CD4-positive, alpha-beta T cell treated with Interleukin-15 for 4 hours (primary cell): ENCODE measurements at regions not wholly inside any gene's neighbourhood (a gene's known extent, or its start where the extent isn't known, plus 50 kb on each side); places are given as distances from the start of the nearest gene placed in this dataset.

Experiments used
- DNase-seq: peaks from one replicate; pipeline ENCODE4 v3.0.0-alpha.2; 2020; ENCODE audit warnings: low spot score

DNA sequence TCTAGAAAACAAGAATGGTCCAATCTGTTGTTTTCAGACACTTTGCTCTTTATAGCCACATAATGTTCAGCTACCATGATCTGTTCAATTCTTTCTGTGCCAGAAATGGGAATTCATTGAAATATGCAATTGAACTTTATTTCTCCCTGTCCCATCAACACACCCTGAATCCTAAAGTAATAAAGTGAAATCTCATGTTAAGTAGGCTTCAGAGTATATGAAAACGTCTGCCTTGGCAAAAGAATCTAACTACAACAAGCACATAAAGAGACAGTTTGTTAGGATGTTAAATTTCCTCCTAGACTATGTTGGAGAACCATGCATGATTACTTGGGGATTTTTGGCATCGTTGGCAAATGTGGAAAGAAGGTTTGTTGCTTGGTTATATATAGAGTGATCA lies 722.7 kb downstream of the XPNPEP1 start:
- no peak for DNase-seq

DNA sequence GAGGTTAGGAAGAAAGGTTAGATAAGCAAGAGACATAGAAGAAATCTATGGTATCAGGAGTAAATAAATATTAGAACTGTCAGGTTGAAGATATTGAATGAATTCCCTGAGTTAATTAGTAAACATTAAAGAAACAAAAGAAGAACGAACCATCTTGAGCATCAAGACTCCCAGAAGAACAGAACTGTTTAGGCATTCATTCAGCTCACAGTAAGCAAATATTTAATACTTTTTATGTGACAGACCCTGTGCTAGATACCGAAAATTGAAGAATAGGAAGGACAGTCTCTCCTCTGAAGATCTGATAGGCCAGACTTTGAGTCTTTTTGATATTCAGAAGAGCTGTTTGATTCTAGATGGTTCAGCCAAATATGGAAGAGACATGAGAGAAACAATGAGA lies 731.5 kb downstream of the XPNPEP1 start:
- DNase-seq: no peak

DNA sequence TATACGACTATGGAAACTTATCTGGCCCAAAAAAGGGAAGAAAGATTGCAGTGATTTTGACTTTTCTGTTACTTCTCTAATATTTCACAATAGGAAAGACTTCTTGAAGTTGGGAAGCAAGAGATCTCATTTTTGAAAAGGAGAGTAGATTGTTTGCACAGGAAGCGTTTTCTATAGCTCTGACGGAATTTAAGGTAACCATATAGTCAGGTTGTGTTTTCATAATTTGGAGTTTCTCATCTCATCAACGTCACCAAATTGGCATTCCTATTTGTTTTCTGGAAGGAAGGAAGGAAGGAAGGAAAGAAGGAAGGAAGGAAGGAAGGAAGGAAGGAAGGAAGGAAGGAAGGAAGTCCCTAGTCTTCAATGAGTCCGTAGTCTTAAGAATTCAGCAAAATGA lies 732.0 kb downstream of the XPNPEP1 start:
- DNase-seq: no peak

DNA sequence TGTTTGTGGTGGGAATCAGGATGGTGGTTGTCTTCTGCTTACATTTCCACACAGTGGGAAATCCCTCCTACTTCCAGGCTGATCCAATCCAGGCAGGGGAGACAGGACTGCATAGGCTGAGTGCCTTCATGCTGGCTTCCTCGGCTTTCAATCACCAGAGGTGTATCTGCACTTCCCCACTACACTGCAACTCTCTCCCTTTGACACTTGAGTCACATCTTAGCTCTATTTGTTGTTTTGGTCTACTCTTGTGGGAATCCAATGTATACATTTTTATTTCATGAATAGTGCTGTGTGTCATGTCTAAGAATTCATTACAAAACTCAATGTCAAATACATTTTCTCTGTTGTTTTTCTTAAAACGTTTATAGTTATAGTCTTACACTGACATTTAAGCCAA lies 735.6 kb downstream of the XPNPEP1 start:
- DNase-seq: no peak

DNA sequence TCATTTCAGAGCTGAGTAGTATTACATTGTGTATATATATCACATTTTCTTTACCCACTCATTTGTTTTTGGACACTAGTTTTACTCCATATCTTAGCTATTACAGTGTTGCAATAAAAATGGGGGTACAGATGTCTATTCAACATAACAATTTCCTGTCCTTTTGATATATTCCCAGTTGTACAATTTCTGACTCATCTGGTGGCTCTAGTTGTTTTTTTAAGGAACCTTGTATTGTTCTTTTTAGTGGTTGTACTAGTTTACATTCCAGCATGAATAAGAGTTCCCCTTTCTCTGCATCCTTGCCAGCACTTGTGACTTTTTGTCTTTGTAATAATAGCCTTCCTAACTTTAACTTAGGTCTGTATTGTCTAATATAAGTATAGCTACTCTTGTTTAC lies 739.9 kb downstream of the XPNPEP1 start:
- DNase-seq: no peak

DNA sequence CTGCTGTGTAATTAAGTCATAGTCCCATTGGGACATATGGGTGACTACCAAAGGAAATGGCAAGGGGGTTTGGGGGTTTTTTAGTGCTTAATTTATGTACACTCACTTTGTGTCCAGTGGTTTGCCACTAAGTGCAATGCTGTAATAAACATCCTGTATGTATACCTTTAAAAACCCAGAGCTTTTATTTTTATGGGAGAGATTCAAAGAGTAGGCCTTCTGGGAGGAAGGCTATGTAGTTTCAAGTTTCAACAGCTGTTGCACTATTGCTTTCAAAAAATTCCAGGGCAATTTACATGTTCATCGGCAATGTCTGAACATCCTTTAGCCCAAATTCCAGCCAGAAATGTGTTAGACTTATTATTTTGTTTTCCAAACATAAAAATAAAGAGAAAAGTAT lies 744.7 kb downstream of the XPNPEP1 start:
- no peak for DNase-seq

DNA sequence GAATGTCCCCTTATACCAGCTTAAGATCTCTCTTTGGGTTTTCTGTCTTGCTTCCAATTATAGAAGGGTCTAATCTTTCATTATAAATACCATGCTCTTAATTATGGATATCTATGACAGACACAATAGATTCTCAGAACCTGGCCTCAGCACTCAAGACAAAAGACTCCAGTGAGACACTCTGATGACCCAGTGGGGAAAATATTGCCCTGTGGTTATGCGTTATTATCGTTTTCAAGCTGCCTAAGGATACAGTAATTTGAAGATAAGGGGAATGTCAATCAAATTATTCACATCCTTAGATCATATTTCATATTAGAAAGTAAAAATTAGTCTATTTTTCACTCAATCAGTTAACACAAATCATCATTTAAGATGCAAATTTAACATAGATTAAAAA lies 748.8 kb downstream of the XPNPEP1 start:
- DNase-seq: no peak

DNA sequence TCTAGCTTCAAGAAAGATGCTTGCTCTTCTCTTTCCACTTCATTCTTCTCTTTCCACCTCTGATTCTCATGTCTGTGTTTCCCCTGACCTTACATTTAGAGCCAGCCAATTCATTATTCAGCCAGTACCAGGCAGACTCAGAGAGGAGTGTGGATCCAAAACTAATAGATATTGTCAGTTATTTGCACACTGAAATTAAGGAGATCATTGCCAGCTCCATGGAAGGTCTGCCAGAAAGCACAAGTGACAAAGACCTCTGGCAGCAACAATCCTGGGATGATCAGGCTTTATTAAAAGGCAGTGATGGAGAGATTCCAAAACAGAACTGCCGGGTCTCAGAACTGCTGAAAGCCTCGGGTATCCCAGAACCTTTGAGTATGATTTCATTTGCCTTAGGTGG lies 749.4 kb downstream of the XPNPEP1 start:
- no peak for DNase-seq

DNA sequence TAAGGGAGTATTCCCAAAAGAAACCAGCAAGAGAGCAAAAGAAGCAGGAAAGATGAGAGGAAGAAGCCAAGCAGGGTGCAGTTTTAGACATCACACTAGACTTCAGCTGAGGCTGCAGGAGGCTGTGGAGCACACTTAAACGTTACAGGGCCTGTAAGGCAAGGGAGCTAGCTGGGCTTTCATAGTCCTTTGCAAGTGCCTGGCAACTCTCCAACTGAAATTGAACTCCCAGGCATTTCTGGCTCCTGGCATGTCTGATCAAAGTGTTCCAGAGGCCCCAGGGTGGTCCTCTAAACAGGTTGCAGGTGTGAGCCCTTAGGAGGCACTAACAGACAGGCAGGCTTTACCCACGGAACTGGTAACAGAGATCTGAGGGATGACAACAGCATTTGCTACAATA lies 750.2 kb downstream of the XPNPEP1 start:
- no peak for DNase-seq

DNA sequence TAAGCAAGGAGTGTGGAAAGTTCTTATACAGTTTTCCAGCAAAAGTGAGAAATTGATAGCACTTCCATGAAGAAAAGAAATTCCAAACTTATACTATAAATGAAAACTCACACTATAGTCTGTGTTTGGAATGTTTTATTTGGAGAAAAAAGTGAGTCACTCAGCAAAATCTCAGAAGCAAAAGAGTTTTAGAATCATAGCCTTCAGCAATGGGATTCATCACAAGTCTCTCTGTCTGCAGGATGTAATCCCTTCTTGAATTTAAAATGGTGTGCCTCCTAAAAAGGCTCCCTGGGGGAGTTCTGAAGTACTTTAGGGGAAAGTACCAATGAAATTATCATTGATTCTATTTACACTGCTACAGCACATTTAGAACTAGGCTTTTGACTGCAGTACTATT lies 756.4 kb downstream of the XPNPEP1 start:
- no peak for DNase-seq

DNA sequence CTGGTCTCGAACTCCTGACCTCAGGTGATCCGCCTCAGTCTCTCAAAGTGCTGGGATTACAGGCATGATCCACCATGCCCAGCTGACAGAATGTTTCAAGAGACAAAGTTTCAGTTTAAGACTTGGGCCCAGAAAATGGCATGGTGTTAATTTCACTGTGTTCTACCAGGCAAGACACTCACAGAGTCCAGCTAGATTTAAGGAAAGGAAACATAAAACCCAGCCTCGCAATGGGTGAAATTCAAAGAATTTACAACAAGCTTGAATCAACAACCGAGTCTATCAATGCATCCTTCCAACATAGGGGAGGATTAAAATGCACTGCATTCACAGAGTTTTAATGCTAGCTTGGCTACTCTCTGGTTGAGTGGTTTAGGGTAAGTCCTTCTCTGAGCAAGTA lies 764.0 kb downstream of the XPNPEP1 start:
- DNase-seq: no peak

DNA sequence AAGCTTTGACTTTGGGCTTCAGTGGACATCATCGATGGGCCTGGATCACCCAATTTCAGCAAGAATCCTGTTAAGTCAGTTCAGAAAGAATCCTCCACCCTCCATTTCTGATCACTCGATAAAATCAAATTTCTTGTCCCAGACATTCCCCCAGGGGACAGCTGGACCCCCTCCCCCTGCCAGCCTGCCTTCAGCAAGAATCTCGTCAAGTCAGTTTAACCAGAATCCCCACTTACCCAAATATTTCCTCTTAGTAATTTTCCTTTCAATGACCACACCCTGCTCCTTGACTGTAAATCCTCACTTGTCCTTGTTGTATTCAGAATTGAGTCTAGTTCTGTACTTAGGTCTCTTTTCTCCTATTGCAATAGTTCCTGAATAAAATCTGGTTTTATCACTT lies 766.9 kb downstream of the XPNPEP1 start:
- DNase-seq: no peak

DNA sequence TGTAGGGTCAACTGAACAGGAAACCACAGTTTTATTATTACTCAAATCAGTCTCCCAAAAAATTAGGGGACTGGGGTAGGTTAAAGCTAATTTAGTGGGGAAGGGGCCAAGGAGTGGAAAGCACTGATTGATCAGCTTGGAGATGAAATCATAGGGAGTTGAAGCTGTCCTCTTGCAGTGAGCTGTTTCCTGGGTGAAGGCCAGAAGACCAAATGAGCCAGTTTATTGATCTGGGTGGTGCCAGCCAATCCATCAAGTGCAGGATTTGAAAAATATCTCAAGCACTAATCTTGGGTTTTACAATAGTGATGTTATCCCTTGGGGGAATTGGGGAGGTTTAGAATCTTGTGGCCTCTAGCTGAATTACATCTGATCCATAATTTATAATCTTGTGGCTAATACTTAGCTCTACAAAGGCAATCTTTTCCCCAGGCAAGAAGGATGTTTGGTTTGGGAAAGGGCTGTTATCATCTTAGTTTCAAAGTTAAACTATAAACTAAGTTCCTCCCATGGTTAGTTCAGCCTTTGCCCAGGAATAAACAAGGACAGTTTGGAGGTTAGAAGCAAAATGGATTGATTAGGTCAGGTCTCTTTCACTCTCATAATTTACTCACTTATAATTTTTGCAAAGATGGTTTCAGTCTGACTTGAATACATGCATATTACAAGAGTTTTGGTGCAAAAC lies 773.5 kb downstream of the XPNPEP1 start:
- no peak for DNase-seq

DNA sequence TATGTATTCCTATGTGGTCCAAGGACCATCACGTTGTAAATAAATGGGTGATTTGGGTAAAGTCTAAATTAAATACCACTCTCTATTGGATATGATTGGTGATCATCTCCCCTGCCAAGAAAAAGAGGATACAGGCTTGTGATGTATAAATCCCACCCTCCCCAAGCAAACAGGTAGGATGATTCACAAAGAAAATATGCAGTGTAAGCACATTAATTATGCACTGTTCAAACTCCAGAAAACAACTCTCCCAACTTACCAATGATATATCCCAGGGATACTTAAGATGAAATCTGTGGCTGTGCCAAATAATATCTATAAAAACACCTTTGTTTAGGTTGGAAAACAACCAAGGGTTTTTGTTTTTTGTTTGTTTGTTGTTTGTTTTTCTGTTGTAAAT lies 795.9 kb downstream of the XPNPEP1 start:
- DNase-seq: no peak

DNA sequence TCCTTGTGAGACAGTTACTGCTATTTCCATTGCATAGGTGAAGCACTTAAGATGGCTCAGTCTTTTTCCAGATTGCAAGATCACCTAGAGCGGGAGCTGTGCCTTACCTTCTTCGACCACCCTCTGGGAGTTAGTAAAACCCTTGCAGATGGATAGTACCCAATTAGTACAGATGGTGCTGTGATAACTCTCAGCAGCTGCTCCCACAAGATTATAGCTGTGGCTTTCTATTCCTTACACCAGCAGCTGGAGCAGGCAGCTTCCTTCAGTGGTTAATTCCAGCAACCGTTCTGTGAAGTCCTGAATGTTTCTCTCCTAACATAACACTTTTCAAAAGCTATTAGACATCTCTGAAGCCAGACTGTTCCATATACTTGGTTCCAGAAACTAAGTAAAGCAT lies 796.8 kb downstream of the XPNPEP1 start:
- DNase-seq: no peak

DNA sequence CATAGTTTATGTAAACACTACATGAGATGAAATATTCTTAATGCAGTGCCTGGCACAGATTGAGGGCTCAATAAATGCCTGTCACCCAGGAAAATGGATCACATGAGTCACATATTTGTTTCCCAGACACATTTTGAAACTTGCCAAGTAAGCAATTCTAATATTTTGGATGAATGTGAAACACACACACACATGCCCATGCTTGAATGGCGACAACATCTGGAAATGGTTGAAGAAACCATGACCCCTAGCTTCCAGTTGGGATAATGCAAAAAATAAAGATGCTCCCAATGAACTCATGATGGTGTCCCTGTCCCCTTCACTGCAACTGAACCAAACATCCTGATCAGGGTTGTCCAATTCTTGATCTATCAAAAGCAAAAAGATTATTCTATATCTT lies 797.3 kb downstream of the XPNPEP1 start:
- DNase-seq: no peak

DNA sequence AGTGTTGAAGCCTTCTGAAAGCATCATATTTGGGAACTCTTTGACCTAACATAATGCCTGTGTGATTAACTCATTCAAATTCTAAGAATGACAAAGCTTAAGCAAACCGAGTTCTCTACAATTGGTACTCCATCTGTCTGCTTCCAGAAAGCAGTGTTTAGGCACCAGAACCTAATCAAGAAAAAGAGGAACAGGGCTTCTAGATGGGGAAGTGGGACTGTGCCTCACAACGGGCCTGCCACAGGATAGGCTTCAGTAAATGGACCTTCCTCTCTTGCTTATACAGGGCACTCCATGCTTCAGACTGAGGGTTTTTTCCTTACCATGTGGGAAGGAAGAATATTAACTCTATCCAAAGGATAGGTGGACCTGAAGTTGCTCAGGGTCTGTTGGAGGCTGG lies 808.1 kb downstream of the XPNPEP1 start:
- no peak for DNase-seq

DNA sequence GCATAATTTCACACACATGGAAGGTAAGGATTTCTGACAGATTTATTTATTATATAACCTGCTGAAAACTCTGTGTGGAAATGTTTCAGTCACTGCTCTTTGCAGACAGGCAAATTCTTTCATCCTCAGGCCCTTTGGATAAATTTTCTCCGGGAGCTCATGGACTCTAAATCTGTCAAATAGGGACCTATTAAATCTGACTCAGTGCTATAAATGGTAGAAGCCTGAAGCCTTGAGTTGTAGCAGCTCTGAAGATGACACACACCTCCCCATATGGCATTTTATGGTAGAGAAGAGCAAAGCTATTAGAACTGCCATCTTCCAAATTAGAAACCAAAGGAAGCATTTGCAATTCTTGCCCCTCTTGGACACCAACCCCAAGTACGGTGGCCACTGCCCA lies 808.7 kb downstream of the XPNPEP1 start:
- DNase-seq: no peak

DNA sequence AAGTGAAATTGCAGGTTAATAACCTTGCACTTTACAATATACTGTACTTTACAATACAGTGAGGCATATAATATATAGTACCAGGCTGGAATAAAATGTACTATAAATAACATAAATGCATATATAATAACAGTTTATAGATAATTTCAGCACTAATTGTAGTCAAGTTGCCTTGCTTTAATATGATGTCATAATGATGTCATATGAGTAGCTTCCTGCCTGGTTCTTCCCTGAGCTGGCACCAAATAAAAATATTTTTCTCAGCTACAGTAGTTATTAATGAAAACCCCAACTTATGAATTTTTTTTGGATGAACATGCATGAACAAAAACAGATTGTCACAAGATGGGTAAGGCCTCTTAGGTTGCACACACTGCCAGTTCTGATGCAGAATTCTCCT lies 816.7 kb downstream of the XPNPEP1 start:
- no peak for DNase-seq

DNA sequence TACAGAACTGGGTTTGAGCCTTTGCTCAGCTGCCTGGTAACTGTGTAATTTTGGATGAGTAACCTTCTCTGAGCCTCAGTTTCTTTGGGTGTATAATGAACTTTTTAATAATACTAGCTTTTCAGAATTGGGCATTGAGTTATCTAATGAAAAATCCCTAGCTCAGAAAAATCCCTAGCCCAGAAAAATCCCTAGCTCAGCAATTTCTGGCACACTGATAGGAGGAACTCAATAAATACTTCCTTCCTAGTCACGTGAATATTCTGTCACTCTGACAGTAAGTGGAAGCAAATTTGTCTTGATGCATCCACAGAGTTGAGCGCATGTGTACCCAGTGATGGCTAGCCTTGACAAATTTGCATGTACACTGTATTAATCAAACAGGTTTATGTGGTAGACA lies 817.6 kb downstream of the XPNPEP1 start:
- DNase-seq: no peak

DNA sequence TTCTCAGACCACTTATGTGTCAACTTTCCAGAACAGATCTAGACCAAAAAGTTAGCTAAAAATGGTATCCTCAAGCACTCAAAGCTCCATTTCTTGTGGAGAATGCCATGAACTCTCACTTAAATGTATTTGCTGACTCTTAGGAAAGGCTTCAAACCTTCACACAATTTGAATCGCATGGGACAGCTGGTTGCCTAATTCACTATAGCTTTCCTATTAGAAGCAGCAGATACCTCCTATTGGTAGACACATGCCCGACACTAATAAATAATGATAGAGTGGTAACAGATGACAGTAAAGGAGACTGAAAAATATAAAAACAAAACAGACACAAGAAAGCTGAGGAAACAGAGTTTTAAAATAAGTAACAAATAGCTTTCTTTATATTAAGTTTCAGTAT lies 818.5 kb downstream of the XPNPEP1 start:
- no peak for DNase-seq

DNA sequence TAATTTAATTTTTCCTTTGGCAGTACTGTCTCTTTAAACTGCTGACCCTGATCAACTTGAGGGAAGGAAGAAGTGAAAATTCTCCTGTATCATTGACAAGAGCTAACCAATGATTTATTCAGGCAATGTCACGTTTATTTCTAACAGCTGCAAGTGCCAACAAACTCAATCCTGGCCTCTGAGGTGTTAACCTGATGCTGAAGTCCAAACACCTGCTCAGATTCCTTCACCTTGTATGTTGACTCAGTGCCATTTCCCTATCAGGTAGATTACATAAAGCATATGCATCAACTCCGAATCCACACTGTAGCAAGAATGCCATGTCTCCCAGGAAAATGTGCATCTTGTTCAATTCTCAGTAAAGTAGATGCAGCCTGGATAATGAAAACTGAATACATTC lies 820.0 kb downstream of the XPNPEP1 start:
- DNase-seq: no peak

DNA sequence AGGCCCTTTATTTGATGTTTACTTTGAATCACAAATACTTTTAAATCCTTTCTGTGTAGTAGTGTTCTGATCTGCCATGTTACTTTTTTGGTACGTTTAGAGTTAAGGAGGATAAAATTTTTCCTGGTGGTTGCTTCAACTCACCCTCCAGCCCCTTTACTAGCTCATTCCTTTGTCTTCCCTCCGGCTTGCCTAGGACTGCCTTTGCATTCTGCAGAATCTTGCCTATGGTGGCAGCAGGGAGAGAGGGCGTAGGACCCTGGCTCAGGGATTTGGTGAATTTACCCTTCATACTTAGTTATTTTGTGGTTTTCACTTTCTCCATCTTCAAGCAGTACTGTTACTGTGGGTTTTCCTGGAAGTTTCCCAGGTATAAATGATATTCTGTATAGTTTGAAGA lies 833.5 kb downstream of the XPNPEP1 start:
- no peak for DNase-seq

DNA sequence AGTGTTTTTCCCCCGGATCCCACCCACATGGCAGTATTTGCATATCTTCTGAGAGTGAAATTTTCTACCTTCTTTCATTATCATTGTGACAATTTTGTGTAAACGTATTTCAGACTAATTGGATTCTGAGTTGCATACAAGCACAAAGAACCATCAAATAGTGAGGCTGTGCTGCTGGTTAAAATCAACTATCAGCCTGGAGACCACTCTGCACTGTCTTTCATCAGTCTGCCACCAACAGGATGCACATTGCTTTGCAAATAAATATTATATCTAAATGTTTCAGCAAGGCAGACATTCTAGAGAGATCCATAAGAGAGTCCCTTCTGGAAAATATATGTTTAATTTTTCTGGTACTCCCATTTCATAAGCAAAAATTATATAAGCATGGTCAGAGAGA lies 851.8 kb downstream of the XPNPEP1 start:
- DNase-seq: no peak

DNA sequence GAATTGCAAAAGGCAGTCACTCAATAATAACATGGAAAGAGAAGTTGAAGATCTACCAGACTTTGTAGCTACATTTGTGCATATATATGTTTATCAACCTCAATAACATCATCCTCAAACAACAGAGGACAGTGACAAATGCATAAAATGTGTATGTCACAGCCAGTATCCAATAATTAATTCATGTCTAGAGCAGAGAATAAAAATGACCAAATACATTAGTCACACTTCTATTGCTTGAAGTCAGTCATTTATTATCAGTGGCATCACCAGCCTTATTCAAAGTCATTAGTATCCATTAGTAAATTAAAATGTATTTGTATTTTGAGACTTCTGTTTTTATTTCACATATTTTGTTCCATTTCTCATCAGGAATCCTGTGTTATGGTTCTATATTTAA lies 852.8 kb downstream of the XPNPEP1 start:
- no peak for DNase-seq
